ENCODE measurements at regions not wholly inside any gene's neighbourhood (a gene's known extent, or its start where the extent isn't known, plus 50 kb on each side); places are given as distances from the start of the nearest gene placed in this dataset.

- no peak for DNase-seq
These were observed 1141.6 kb upstream of the ADGRL2 start for GRCh38 chr1:80659161-80659560.

GRCh38 chr1:80657707-80658106 is 1143.0 kb upstream of the ADGRL2 start:
- no peak for DNase-seq

GRCh38 chr1:80657044-80657643 is 1143.6 kb upstream of the ADGRL2 start:
- DNase-seq, result no peak

GRCh38 chr1:80656641-80657040 is 1144.1 kb upstream of the ADGRL2 start:
- no peak for DNase-seq

- DNase-seq, result no peak
These were observed 1144.6 kb upstream of the ADGRL2 start for GRCh38 chr1:80656014-80656636.

GRCh38 chr1:80646053-80646452 is 1154.7 kb upstream of the ADGRL2 start:
- no peak for DNase-seq

- DNase-seq, result no peak
These were observed 1155.1 kb upstream of the ADGRL2 start for GRCh38 chr1:80645621-80646020.

- DNase-seq, result no peak
These were observed 1159.8 kb upstream of the ADGRL2 start for GRCh38 chr1:80640978-80641377.

- no peak for DNase-seq
These were observed 1160.8 kb upstream of the ADGRL2 start for GRCh38 chr1:80639777-80640533.

- DNase-seq, result no peak
These were observed 1166.6 kb upstream of the ADGRL2 start for GRCh38 chr1:80633947-80634706.

- DNase-seq, result no peak
These were observed 1168.5 kb upstream of the ADGRL2 start for GRCh38 chr1:80632284-80632683.

GRCh38 chr1:80629304-80629837 is 1171.4 kb upstream of the ADGRL2 start:
- no peak for DNase-seq

- DNase-seq, result no peak
These were observed 1176.1 kb upstream of the ADGRL2 start for GRCh38 chr1:80624682-80625081.

GRCh38 chr1:80607064-80607463 is 1193.7 kb upstream of the ADGRL2 start:
- no peak for DNase-seq

GRCh38 chr1:80594013-80594412 is 1206.7 kb upstream of the ADGRL2 start:
- DNase-seq, result no peak

GRCh38 chr1:80593197-80593596 is 1207.5 kb upstream of the ADGRL2 start:
- DNase-seq, result no peak

GRCh38 chr1:80582980-80583379 is 1217.8 kb upstream of the ADGRL2 start:
- no peak for DNase-seq

GRCh38 chr1:80579055-80579454 is 1221.7 kb upstream of the ADGRL2 start:
- DNase-seq, result no peak

GRCh38 chr1:80566867-80567266 is 1233.9 kb upstream of the ADGRL2 start:
- no peak for DNase-seq

GRCh38 chr1:80566123-80566522 is 1234.6 kb upstream of the ADGRL2 start:
- no peak for DNase-seq

- DNase-seq, result no peak
These were observed 1235.3 kb upstream of the ADGRL2 start for GRCh38 chr1:80565406-80565805.

- no peak for DNase-seq
These were observed 1258.5 kb upstream of the ADGRL2 start for GRCh38 chr1:80542231-80542630.

- no peak for DNase-seq
These were observed 1260.1 kb upstream of the ADGRL2 start for GRCh38 chr1:80540596-80540995.
